NT2/D1 (cell line): ENCODE measurements at regions not wholly inside any gene's neighbourhood (a gene's known extent, or its start where the extent isn't known, plus 50 kb on each side); places are given as distances from the start of the nearest gene placed in this dataset.

Experiments used
- DNase-seq: peaks from one replicate; pipeline ENCODE4 v3.0.0-alpha.2; 2011; ENCODE audit warnings: low read depth, low spot score
- H3K27me3 ChIP-seq: 2 replicates; pipeline ENCODE4 v1.6.0; 2011; ENCODE audit warnings: mild to moderate bottlenecking; ENCODE audit not compliant: insufficient read length, insufficient read depth
- H3K36me3 ChIP-seq: 2 replicates; pipeline ENCODE4 v1.6.1; 2011; ENCODE audit warnings: mild to moderate bottlenecking, low read length, mixed read lengths; ENCODE audit not compliant: insufficient read depth, insufficient read length
- H3K4me1 ChIP-seq: 2 replicates; pipeline ENCODE4 v1.5.1; 2011; ENCODE audit not compliant: insufficient read depth, insufficient read length
- H3K4me3 ChIP-seq: 2 replicates; pipeline ENCODE4 v1.5.1; 2011; ENCODE audit warnings: low read depth; ENCODE audit not compliant: insufficient read length
- H3K9ac ChIP-seq: 2 replicates; pipeline ENCODE4 v1.6.0; 2011; ENCODE audit warnings: low read depth; ENCODE audit not compliant: insufficient read length
- H3K9me3 ChIP-seq: 2 replicates; pipeline ENCODE4 v1.5.1; 2011; ENCODE audit warnings: mild to moderate bottlenecking, low read length; ENCODE audit not compliant: insufficient read depth
- SUZ12 ChIP-seq: IDR thresholded peaks from 2 replicates; pipeline ENCODE4 v1.6.1; 2011; ENCODE audit not compliant: insufficient read length, insufficient read depth; ENCODE audit errors: extremely low read depth
- YY1 ChIP-seq: IDR thresholded peaks from 2 replicates; pipeline ENCODE4 v1.6.1; 2011; ENCODE audit not compliant: insufficient read length, insufficient read depth
- ZNF274 ChIP-seq: IDR thresholded peaks from 2 replicates; pipeline ENCODE4 v1.6.1; 2011; ENCODE audit warnings: mild to moderate bottlenecking, low read depth, low read length

GRCh38 chr21:43272591-43272990 is 103.8 kb downstream of the CRYAA start:
- Histone ChIP-seq H3K4me3 (no peak overlapping the region), H3K27me3 (peaks cover 3% of the 10 kb centered on the region), H3K36me3 (no peaks in the 10 kb centered on the region), H3K9me3 (no peaks in the 10 kb centered on the region), H3K9ac (no peak overlapping the region), H3K4me1 (peaks cover 24% of the 10 kb centered on the region)
- no peak for DNase-seq
- TF ChIP-seq SUZ12 (no peak), ZNF274 (no peak), YY1 (no peak)

GRCh38 chr21:43271452-43272020 is 102.7 kb downstream of the CRYAA start:
- peaks cover 19% of the 10 kb centered on the region for H3K4me1 ChIP-seq
- DNase-seq, result no peak
- H3K4me3 ChIP-seq, result no peak overlapping the region
- H3K36me3 ChIP-seq, result no peaks in the 10 kb centered on the region
- H3K9me3 ChIP-seq, result no peaks in the 10 kb centered on the region
- peaks cover 3% of the 10 kb centered on the region for H3K27me3 ChIP-seq
- no peak for TF ChIP-seq SUZ12
- no peak for TF ChIP-seq ZNF274
- TF ChIP-seq YY1, result no peak
- H3K9ac ChIP-seq, result no peak overlapping the region

GRCh38 chr21:43270800-43271301 is 102.0 kb downstream of the CRYAA start:
- H3K4me1 ChIP-seq, result peaks cover 19% of the 10 kb centered on the region

GRCh38 chr21:43269957-43270705 is 101.3 kb downstream of the CRYAA start:
- H3K27me3 ChIP-seq, result no peaks in the 10 kb centered on the region
- no peak for DNase-seq
- H3K4me3 ChIP-seq, result no peak overlapping the region
- peaks cover 19% of the 10 kb centered on the region for H3K4me1 ChIP-seq
- no peaks in the 10 kb centered on the region for H3K36me3 ChIP-seq
- no peak for TF ChIP-seq SUZ12
- no peak for TF ChIP-seq YY1
- no peak overlapping the region for H3K9ac ChIP-seq
- H3K9me3 ChIP-seq, result no peaks in the 10 kb centered on the region

More at GRCh38 chr21:43270800-43271301, 102.0 kb downstream of the CRYAA start:
- DNase-seq, result no peak
- peaks cover under 1% of the 10 kb centered on the region for H3K27me3 ChIP-seq
- H3K9ac ChIP-seq, result no peak overlapping the region
- no peaks in the 10 kb centered on the region for H3K36me3 ChIP-seq
- H3K4me3 ChIP-seq, result no peak overlapping the region
- TF ChIP-seq YY1 (no peak), SUZ12 (no peak), ZNF274 (no peak)
- H3K9me3 ChIP-seq, result no peaks in the 10 kb centered on the region

- Histone ChIP-seq H3K27me3 (no peaks in the 10 kb centered on the region), H3K9ac (no peak overlapping the region), H3K4me1 (peaks cover 17% of the 10 kb centered on the region), H3K9me3 (no peaks in the 10 kb centered on the region), H3K4me3 (no peak overlapping the region), H3K36me3 (no peaks in the 10 kb centered on the region)
- DNase-seq, result no peak
- TF ChIP-seq ZNF274 (no peak), SUZ12 (no peak), YY1 (no peak)
These were observed 100.6 kb downstream of the CRYAA start for GRCh38 chr21:43269440-43269839.

GRCh38 chr21:43268804-43269186 is 100.0 kb downstream of the CRYAA start:
- Histone ChIP-seq H3K9ac (no peak overlapping the region), H3K4me1 (peaks cover 15% of the 10 kb centered on the region), H3K4me3 (no peak overlapping the region)

GRCh38 chr21:43268086-43268803 is 99.4 kb downstream of the CRYAA start:
- no peak overlapping the region for H3K4me3 ChIP-seq
- no peaks in the 10 kb centered on the region for H3K9me3 ChIP-seq
- no peaks in the 10 kb centered on the region for H3K36me3 ChIP-seq
- TF ChIP-seq ZNF274 (no peak), SUZ12 (no peak), YY1 (no peak)
- no peak overlapping the region for H3K9ac ChIP-seq
- DNase-seq, result no peak
- H3K27me3 ChIP-seq, result no peaks in the 10 kb centered on the region
- H3K4me1 ChIP-seq, result peaks cover 12% of the 10 kb centered on the region

More at GRCh38 chr21:43268804-43269186, 100.0 kb downstream of the CRYAA start:
- TF ChIP-seq SUZ12, result no peak
- no peak for TF ChIP-seq ZNF274
- no peak for TF ChIP-seq YY1
- DNase-seq, result no peak
- Histone ChIP-seq H3K27me3 (no peaks in the 10 kb centered on the region), H3K9me3 (no peaks in the 10 kb centered on the region), H3K36me3 (no peaks in the 10 kb centered on the region)
